ENCODE measurements at regions not wholly inside any gene's neighbourhood (a gene's known extent, or its start where the extent isn't known, plus 50 kb on each side); places are given as distances from the start of the nearest gene placed in this dataset.
A peak's percentile ranks its signal among the peaks of the same experiment; 100 is the strongest.

- H3K4me3 Mint-ChIP-seq, result peak overlapping the region; percentile 43; the same call in 2 of the 3 replicates
- H3K4me3 ChIP-seq, result no peak overlapping the region
These were observed 1048.0 kb downstream of the LRFN5 start for GRCh38 chr14:42654707-42655106.

More at GRCh38 chr14:42654707-42655106, 1048.0 kb downstream of the LRFN5 start:
- Histone ChIP-seq H3K27me3 (ENCODE audit: insufficient read depth) (peaks cover 88% of the 10 kb centered on the region), H3K79me2 (replicated peaks; ENCODE audit: insufficient read depth) (no peaks in the 10 kb centered on the region), H3K4me1 (ENCODE audit: insufficient read depth) (peaks cover 28% of the 10 kb centered on the region), H4K20me1 (replicated peaks; ENCODE audit: insufficient read depth) (no peaks in the 10 kb centered on the region), H3K36me3 (ENCODE audit: insufficient read depth) (no peaks in the 10 kb centered on the region), H3F3A (replicated peaks; ENCODE audit: low read depth) (no peaks in the 10 kb centered on the region), H2AFZ (no peak overlapping the region), H3K9me2 (ENCODE audit: insufficient read depth) (no peaks in the 10 kb centered on the region), H3K4me2 (peak overlapping the region; percentile 12), H3K27ac (ENCODE audit: low read depth) (no peak overlapping the region)
- no peak overlapping the region for H3K27ac Mint-ChIP-seq
- peaks cover 38% of the 10 kb centered on the region for H3K27me3 Mint-ChIP-seq (ENCODE audit: insufficient read depth, low read depth, poor library complexity)
- no peaks in the 10 kb centered on the region for H3K36me3 Mint-ChIP-seq (ENCODE audit: low read depth)
- no peaks in the 10 kb centered on the region; the same call in 2 of the 3 replicates for H3K9me3 Mint-ChIP-seq
- ATAC-seq, result peak; percentile 81
- TF ChIP-seq EZH2phosphoT487 (IDR thresholded peaks at IDR 0.05; ENCODE audit: unreplicated experiment) (no peak), NANOG (IDR thresholded peaks at IDR 0.05; ENCODE audit: borderline replicate concordance) (peak; percentile 96), POLR2AphosphoS5 (IDR thresholded peaks at IDR 0.05; ENCODE audit: low read depth) (peak; percentile 41; the same call in 1 of the 2 replicates), ZNF462 (CRISPR knock-in tag; IDR thresholded peaks at IDR 0.05) (peak; percentile 83)
- DNase-seq (ENCODE audit: low spot score), result peak; percentile 57
- H3K4me1 Mint-ChIP-seq, result peaks cover 25% of the 10 kb centered on the region

Measured in GM23338 (cell line).